ENCODE measurements at regions not wholly inside any gene's neighbourhood (a gene's known extent, or its start where the extent isn't known, plus 50 kb on each side); places are given as distances from the start of the nearest gene placed in this dataset.
"Not testable (repeated sequence)": the region's sequence is repeated elsewhere in the genome, so short reads cannot be mapped to it uniquely, and the experiment has no call there.

- no peak for DNase-seq
Measured at GRCh38 chrX:46152756-46153155, 392.5 kb downstream of the ZNF674 start.

GRCh38 chrX:46151332-46151731 lies 393.9 kb downstream of the ZNF674 start:
- not testable (repeated sequence) for DNase-seq

DNA sequence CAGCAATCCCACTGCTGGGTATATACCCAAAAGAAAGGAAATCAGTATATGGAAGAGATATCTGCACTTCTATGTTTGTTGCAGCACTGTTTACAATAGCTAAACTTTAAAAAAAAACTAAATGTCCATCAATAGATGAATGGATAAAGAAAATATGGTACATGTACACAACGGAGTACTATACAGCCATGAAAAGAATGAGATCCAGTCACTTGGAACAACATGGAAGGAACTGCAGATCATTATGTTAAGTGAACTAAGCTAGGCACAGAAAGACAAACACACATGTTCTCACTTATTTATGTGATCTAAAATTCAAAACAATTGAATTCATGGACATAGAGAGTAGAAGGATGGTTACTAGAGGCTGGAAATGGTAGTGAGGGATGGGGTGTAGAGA lies 400.7 kb downstream of the ZNF674 start:
- no peak for DNase-seq

- no peak for DNase-seq
Measured at GRCh38 chrX:46140272-46140671, 404.9 kb downstream of the ZNF674 start.

DNA sequence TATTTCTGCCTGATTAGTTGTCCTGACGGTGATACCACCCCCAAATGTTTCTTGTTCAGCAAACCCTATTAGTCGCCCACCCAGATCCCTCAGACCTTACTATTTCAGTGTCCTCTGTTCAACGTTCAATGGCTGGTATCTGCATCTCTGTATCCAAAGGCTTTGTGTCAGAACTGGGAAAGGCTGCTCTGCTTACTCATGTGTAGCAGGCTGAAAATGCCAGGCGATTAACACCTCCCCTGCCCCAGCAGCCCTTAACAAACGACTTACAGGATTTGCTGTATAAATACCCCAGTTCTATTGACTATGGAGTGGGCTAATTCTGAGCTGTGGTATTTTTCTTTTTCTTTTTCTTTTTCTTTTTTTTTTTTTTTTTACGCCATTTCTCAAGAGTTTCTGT lies 415.0 kb downstream of the ZNF674 start:
- DNase-seq, result no peak

GRCh38 chrX:46125111-46125510 lies 420.1 kb downstream of the ZNF674 start:
- no peak for DNase-seq

GRCh38 chrX:46117234-46117633 lies 428.0 kb downstream of the ZNF674 start:
- no peak for DNase-seq

- DNase-seq, result not testable (repeated sequence)
Measured at GRCh38 chrX:46087310-46087709, 457.9 kb downstream of the ZNF674 start.

- DNase-seq, result peak; percentile 4 to 20
Measured at GRCh38 chrX:46080121-46080520, 465.1 kb downstream of the ZNF674 start.

DNA sequence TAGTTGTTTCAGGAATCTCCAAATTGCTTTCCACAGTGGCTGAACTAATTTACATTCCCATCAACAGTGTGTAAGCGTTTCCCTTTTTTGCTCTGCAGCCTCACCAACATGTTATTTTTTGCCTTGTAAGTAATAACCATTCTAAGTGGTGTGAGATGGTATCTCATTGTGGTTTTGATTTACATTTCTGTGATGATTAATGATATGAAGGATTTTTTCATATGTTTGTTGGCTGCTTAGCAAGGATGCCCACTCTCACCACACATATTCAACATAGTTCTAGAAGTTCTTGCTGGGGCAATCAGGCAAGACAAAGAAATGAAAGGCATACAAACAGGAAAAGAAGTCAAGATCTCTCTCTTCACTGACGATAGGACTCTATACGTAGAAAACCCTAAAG lies 472.4 kb downstream of the ZNF674 start:
- DNase-seq, result no peak

DNA sequence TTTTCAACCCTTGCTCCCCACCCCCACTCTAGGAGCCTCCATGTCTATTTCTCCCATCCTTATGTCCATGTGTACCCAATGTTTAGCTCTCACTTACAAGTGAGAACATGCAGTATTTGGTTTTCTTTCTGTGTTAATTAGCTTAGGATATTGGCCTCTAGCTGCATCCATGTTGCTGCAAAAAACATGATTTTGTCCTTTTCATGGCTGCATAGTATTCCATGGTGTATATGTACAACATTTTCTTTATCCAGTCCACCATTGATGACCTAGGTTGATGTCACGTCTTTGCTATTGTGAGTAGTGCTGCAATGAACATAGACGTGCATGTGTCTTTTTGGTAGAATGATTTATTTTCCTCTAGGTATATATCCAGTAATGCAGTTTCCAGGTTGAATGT lies 472.8 kb downstream of the ZNF674 start:
- no peak for DNase-seq

DNA sequence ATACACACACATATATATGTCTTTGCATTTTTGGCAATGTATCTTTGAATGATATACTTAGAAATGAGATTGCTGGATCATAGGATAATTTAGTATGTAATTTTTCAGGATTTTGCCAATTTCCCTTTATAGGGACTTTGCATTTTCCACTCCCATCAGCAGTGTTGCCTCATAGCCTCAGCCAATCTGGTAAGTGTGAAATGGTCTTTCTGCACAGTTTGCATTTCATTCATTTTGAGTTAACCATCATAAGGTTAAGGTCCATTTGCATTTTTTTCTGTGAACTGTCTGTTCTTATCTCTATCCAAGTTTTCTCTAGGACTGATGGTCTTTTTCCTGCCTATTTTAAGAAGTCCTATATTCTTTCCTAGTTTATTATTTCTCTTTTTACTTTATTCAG lies 474.8 kb downstream of the ZNF674 start:
- no peak for DNase-seq

- DNase-seq, result no peak
Measured at GRCh38 chrX:46059316-46059715, 485.9 kb downstream of the ZNF674 start.

GRCh38 chrX:46044486-46044885 lies 500.7 kb downstream of the ZNF674 start:
- DNase-seq, result no peak

- no peak for DNase-seq
Measured at GRCh38 chrX:46040001-46040400, 505.2 kb downstream of the ZNF674 start.

GRCh38 chrX:46039526-46039925 lies 505.7 kb downstream of the ZNF674 start:
- DNase-seq, result no peak

DNA sequence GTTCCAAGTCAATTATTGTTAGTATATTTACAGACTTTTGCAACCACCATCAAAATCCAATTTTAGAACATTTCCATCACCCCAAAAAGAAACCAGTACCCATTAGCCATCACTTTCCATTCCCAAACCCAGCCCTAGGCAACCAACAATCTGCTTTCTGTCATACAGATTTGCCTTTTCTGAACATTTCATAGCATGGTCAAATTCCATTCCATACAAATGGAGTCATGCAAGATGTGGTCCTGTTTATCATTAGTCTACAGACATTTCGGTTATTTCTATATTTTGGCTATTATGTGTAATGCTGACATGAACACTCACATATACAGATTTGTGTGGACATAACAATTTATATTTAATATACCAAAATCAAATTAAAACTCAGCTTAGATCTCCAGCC lies 508.7 kb downstream of the ZNF674 start:
- DNase-seq, result no peak

- no peak for DNase-seq
Measured at GRCh38 chrX:46034868-46035267, 510.4 kb downstream of the ZNF674 start.

- DNase-seq, result peak; percentile 20 to 26
Measured at GRCh38 chrX:46029777-46030176, 515.4 kb downstream of the ZNF674 start.

GRCh38 chrX:46016296-46016695 lies 528.9 kb downstream of the ZNF674 start:
- no peak for DNase-seq

- DNase-seq, result no peak
Measured at GRCh38 chrX:46015653-46016052, 529.6 kb downstream of the ZNF674 start.

GRCh38 chrX:45992402-45993123 lies 552.7 kb downstream of the ZNF674 start:
- DNase-seq, result no peak

DNA sequence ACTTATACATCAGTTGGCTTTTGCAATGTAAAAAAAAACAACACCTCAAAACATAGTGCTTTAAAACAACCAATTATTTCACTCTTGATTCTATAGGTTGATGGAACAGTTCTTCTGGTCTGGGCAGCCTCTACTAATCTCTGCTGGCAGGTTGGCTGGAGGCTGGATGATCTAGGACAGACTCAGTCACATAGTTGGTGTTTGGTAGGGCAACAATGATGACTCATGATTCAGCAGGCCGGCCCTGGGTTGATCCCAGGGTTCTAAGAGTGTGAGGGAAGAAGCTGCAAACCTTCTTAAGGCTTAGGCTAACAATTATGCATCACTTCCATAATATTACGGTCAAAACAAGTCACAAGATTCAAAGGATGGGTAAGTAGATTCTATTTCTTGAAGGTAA lies 558.2 kb downstream of the ZNF674 start:
- DNase-seq, result no peak

GRCh38 chrX:45986081-45986480 lies 559.1 kb downstream of the ZNF674 start:
- no peak for DNase-seq
